Endometrium (tissue), 2 donors: ENCODE measurements at regions not wholly inside any gene's neighbourhood (a gene's known extent, or its start where the extent isn't known, plus 50 kb on each side); places are given as distances from the start of the nearest gene placed in this dataset.
"Not testable (repeated sequence)": the region's sequence is repeated elsewhere in the genome, so short reads cannot be mapped to it uniquely, and the experiment has no call there.

Experiments
- FAIRE-seq: peaks from 2 replicates; lab custom pipeline; 2012; peaks lifted over from hg19 to GRCh38; lab: Jason Lieb, UNC
- donor health status: control.
- donor health status: control.

- not testable (repeated sequence) for FAIRE-seq
Observed at GRCh38 chr12:9411616-9412268, 196.0 kb downstream of the KLRB1 start.

GRCh38 chr12:9407425-9407748, 199.2 kb upstream of the PZP start:
- FAIRE-seq = not testable (repeated sequence)

- FAIRE-seq = no peak
Observed at GRCh38 chr12:9406564-9407424, 198.6 kb upstream of the PZP start.

GRCh38 chr12:9405886-9406563, 197.8 kb upstream of the PZP start:
- no peak for FAIRE-seq

- no peak for FAIRE-seq
Observed at GRCh38 chr12:9404469-9405260, 196.5 kb upstream of the PZP start.

GRCh38 chr12:9404031-9404430, 195.8 kb upstream of the PZP start:
- no peak for FAIRE-seq

GRCh38 chr12:9402432-9403040, 194.3 kb upstream of the PZP start:
- FAIRE-seq = not testable (repeated sequence)

- FAIRE-seq = not testable (repeated sequence)
Observed at GRCh38 chr12:9396367-9396766, 188.2 kb upstream of the PZP start.

GRCh38 chr12:9395220-9395619, 187.0 kb upstream of the PZP start:
- FAIRE-seq = not testable (repeated sequence)

- no peak for FAIRE-seq
Observed at GRCh38 chr12:9392842-9393241, 184.6 kb upstream of the PZP start.

- FAIRE-seq = no peak
Observed at GRCh38 chr12:9391815-9392214, 183.6 kb upstream of the PZP start.

GRCh38 chr12:9390761-9391160, 182.6 kb upstream of the PZP start:
- no peak for FAIRE-seq

- FAIRE-seq = no peak
Observed at GRCh38 chr12:9389796-9390195, 181.6 kb upstream of the PZP start.

GRCh38 chr12:9388379-9388778, 180.2 kb upstream of the PZP start:
- no peak for FAIRE-seq

GRCh38 chr12:9387450-9387849, 179.3 kb upstream of the PZP start:
- no peak for FAIRE-seq

- FAIRE-seq = no peak
Observed at GRCh38 chr12:9383585-9383984, 175.4 kb upstream of the PZP start.

- no peak for FAIRE-seq
Observed at GRCh38 chr12:9381619-9382018, 173.4 kb upstream of the PZP start.

GRCh38 chr12:9380650-9381049, 172.5 kb upstream of the PZP start:
- FAIRE-seq = no peak

GRCh38 chr12:9379023-9379742, 171.0 kb upstream of the PZP start:
- no peak for FAIRE-seq

GRCh38 chr12:9378430-9378835, 170.2 kb upstream of the PZP start:
- no peak for FAIRE-seq

- FAIRE-seq = no peak
Observed at GRCh38 chr12:9372202-9372601, 164.0 kb upstream of the PZP start.
